HG02970 (cell line): ENCODE measurements at regions not wholly inside any gene's neighbourhood (a gene's known extent, or its start where the extent isn't known, plus 50 kb on each side); places are given as distances from the start of the nearest gene placed in this dataset.

Source experiments
- ATAC-seq: cut with Tn5 transposase; IDR thresholded peaks from one replicate; pipeline ENCODE4 v1.9.1; 2021; ENCODE audit warnings: mild to moderate bottlenecking, moderate library complexity, moderate number of reproducible peaks; ENCODE audit not compliant: unreplicated experiment, low FRiP score

- no peak for ATAC-seq
Measured at GRCh38 chr18:34977838-34978532, 63.2 kb upstream of the MAPRE2 start.

DNA sequence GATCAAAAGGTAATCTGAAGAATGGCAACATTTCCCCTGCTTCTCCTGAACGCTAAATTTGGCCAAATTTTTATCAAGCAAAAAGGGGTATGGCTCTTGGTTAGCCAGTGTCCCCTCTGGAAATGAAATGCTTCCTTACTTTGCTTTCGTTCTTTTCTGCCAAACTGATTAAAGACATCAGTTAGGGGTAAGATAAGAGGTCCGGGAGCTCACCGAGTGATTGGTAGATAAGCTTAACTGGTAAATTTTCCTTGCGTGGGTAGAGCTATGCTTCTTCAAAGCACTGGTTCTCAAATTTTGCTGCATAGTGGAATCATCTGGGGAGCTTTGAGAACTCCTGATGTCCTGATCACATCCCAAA lies 62.7 kb upstream of the MAPRE2 start:
- ATAC-seq: no peak

- no peak for ATAC-seq
Measured at GRCh38 chr18:34978953-34979608, 62.1 kb upstream of the MAPRE2 start.

DNA sequence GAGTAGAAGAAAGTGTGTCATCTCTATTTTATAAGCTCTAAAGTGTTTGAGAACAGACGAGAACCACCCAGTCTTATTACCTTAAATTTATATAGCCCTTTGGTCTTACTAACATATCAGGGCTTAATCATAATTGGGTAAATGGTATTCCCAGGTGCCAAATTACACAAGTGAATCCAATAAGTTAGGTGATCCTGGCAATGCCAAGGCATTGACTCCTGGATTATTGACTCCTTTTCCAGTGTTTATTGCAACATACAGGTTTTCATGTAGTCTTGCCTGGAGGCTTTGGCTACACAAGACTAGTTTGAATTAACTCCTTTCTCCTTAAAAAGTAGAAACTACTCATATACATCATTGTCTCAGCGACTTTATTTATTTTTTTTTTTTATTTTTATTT lies 59.7 kb upstream of the MAPRE2 start:
- no peak for ATAC-seq

DNA sequence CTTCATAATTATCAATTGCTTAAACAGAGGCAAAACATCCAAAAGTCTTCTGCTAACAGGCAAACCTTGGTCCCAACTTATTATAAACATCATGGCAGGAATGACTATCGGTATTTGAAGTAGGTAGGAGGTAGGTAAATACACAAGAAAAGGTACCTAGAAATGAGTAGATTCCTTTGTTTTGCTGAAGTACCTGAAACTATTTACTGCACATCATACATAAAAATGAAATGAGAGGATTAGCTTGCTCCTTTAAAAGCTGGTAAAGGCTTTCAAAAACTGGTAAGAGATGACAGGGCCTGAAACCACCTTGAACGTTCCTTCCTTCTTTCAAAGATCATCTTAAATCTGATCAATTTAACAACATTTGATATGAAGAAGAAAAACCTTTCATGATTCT lies 55.2 kb upstream of the MAPRE2 start:
- no peak for ATAC-seq

DNA sequence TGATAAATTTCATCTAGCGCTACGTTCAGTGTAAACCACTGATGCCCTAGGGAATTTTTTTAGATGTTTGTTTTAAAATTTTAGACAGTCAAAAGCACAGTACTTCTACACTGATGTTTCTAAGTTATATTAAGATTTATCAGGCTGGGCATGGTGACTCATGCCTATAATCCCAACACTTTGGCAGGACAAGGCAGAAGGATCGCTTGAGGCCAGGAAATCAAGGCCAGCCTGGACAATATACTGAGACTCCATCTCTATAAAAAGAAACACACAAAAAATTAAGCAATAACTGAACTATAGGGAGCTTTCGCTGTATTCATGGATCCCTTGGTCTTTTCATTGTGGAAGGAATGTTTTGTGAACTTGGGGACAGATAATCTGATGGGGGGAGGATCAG lies 50.6 kb upstream of the MAPRE2 start:
- no peak for ATAC-seq

- ATAC-seq: no peak
Measured at GRCh38 chr18:34991152-34991551, 50.1 kb upstream of the MAPRE2 start.
